Adrenal gland (tissue), 9 donors: ENCODE measurements at regions not wholly inside any gene's neighbourhood (a gene's known extent, or its start where the extent isn't known, plus 50 kb on each side); places are given as distances from the start of the nearest gene placed in this dataset.

Experiments used
- DNase-seq, 7 donors: peaks; one replicate each; pipeline ENCODE4 v3.0.0-alpha.2; 2019 to 2020
- H3K27ac ChIP-seq, 5 donors: fragments of 200-600 bp; sonication (generic) in 4 of 5; 1 replicate in 3 of 5; 2 replicates in 2 of 5; pipeline versions ENCODE4 v1.5.1 to v1.8.0; 2016 to 2020; ENCODE audit warnings: mild to moderate bottlenecking in 1 of 5
- H3K27me3 ChIP-seq: fragments of 200-600 bp; 2 replicates; pipeline ENCODE4 v1.8.0; 2021
- H3K36me3 ChIP-seq, 2 donors: fragments of 200-600 bp; replicated peaks in 1 of 2; 1 replicate in 1 of 2; 2 replicates in 1 of 2; pipeline versions ENCODE4 v1.5.1 to v1.8.0; 2018 to 2022
- H3K4me1 ChIP-seq, 2 donors: fragments of 200-600 bp; replicated peaks in 1 of 2; 1 replicate in 1 of 2; 2 replicates in 1 of 2; pipeline versions ENCODE4 v1.5.1 to v1.8.0; 2018 to 2021
- H3K4me3 ChIP-seq, 4 donors: fragments of 200-600 bp; sonication (generic) in 3 of 4; one replicate each; pipeline ENCODE4 v1.5.1; 2016 to 2018
- H3K9me3 ChIP-seq, 3 donors: fragments of 200-600 bp; sonication (generic) in 1 of 3; replicated peaks in 1 of 3; 1 replicate in 2 of 3; 2 replicates in 1 of 3; pipeline versions ENCODE4 v1.5.1 to v1.8.0; 2016 to 2021
- POLR2A ChIP-seq, 2 donors: fragments of 450-650 bp; IDR thresholded peaks; one replicate each; pipeline ENCODE4 v1.6.1; 2017; ENCODE audit warnings: antibody characterized with exemption in 2 of 2, mild to moderate bottlenecking in 2 of 2, moderate library complexity in 1 of 2
- WGBS, 4 donors: extraction: QIAGEN DNeasy Blood & Tissue Kit in 2 of 4; methylation state at CpG; one replicate each; pipeline versions ENCODE4 v1.1.5 to v1.1.7; 2013 to 2017; 5-methylcytosine and 5-hydroxymethylcytosine counted together
- intact Hi-C, 2 donors: fragments of 100-400 bp; cut with DNase I; formaldehyde crosslinking; loops; one replicate each; pipeline versions ENCODE4 v1.14.1 to v1.15.0; 2022 to 2023
- TF ChIP-seq, protein P1 (sequence below), 6 experiments: fragments of 450-650 bp in 4 of 6; fragments of 200-600 bp in 2 of 6; sonication (generic) in 1 of 6; IDR thresholded peaks; 1 replicate in 5 of 6; 2 replicates in 1 of 6; pipeline versions ENCODE4 v1.5.1 to v1.8.0; 2016 to 2021; ENCODE audit warnings: antibody characterized with exemption in 6 of 6, mild to moderate bottlenecking in 2 of 6, moderate library complexity in 1 of 6
- donor health status: healthy with polysubstance abuse.
- donor health status: Bipolar disorder and iron deficiency.
- donor health status: DM: yes; HTN: yes; CAD: no.
- donor health status: DM: no; HTN: no; CAD: no.
- donor health status: DM: no; HTN: no; CAD: no.

DNA sequence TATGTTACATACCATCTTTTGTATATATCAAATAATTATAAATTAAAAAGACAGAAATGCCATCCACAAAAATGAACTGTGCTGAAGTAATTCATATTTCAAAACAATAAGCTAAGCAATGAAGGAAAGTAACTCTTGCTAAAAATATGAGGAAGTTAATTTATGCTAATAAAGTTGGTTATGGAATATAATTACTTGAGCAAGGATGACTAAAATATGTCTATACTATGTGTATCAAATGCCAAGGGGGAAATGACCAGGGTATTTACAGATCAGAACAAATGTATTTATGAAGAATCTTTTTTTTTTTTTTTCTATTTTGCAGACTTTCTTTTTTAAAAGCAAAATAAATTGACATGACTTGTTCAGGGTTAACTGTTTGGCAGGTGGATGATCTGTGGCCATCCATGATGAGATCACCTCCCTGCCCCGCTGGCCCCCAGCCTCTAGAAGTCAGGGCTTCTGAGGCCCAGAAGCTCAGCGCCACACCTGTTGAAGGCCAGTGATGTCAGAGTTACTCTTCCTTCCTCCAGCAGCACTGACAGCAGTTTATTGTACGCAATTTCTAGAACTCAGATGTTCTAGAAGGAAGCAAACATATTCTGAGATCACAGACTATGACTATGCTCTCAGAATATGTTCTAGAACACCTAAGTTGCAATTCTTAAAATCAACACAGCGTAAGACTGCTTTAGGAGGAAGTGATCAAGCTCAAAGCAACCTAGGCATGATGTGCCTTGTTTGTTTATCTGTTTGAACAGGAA lies 196.1 kb upstream of the KLF14 start:
- Histone ChIP-seq H3K4me3 (no peak overlapping the region), H3K36me3 (no peaks in the 10 kb centered on the region), H3K4me1 (peaks cover 11 to 47% of the 10 kb centered on the region in 2 donors), H3K27me3 (no peaks in the 10 kb centered on the region), H3K9me3 (no peaks in the 10 kb centered on the region), H3K27ac (peak overlapping the region in 4 of 5 donors; percentile 14 to 61 (median 30))
- intact Hi-C loops = no loop called here
- peak in 6 of 7 donors; percentile 54 to 76 (median 72) for DNase-seq
- TF ChIP-seq POLR2A (IDR thresholded peaks at IDR 0.05) = no peak
- TF ChIP-seq, protein P1, sequence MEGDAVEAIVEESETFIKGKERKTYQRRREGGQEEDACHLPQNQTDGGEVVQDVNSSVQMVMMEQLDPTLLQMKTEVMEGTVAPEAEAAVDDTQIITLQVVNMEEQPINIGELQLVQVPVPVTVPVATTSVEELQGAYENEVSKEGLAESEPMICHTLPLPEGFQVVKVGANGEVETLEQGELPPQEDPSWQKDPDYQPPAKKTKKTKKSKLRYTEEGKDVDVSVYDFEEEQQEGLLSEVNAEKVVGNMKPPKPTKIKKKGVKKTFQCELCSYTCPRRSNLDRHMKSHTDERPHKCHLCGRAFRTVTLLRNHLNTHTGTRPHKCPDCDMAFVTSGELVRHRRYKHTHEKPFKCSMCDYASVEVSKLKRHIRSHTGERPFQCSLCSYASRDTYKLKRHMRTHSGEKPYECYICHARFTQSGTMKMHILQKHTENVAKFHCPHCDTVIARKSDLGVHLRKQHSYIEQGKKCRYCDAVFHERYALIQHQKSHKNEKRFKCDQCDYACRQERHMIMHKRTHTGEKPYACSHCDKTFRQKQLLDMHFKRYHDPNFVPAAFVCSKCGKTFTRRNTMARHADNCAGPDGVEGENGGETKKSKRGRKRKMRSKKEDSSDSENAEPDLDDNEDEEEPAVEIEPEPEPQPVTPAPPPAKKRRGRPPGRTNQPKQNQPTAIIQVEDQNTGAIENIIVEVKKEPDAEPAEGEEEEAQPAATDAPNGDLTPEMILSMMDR (IDR thresholded peaks at IDR 0.05) = no peak
- WGBS, 4 donors = 33 to 46% (median 41%) methylated on average over 4 of the region's 4 CpGs

DNA sequence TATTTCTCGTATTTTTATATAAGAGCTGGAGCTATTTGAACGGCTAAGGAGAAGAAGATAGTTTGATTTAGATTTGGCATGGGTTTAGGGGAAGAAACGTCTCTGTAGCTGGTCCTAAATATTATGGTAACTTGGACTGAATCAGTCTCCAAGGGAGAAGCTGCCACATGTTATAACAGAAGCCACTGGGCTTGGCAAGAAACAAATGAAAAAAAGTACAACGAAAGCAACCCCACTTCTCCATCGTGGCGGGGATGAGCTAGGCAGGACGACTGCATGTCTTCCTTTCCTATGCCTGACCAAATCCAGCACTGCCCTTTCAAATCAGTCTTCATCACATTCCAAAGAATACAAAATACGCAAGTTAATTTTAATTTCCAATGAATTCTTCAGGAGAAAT lies 196.7 kb upstream of the KLF14 start:
- no peaks in the 10 kb centered on the region for H3K27me3 ChIP-seq
- no peak for DNase-seq
- no peaks in the 10 kb centered on the region for H3K36me3 ChIP-seq
- H3K4me3 ChIP-seq = no peak overlapping the region
- H3K4me1 ChIP-seq = peaks cover 11 to 47% of the 10 kb centered on the region in 2 donors
- TF ChIP-seq POLR2A (IDR thresholded peaks at IDR 0.05) = no peak
- intact Hi-C loops = no loop called here
- peak overlapping the region in 4 of 5 donors; percentile 14 to 61 (median 30) for H3K27ac ChIP-seq
- H3K9me3 ChIP-seq = no peaks in the 10 kb centered on the region
- 72 to 74% (median 72%) methylated on average over 8 of the region's 8 CpGs for WGBS, 4 donors

DNA sequence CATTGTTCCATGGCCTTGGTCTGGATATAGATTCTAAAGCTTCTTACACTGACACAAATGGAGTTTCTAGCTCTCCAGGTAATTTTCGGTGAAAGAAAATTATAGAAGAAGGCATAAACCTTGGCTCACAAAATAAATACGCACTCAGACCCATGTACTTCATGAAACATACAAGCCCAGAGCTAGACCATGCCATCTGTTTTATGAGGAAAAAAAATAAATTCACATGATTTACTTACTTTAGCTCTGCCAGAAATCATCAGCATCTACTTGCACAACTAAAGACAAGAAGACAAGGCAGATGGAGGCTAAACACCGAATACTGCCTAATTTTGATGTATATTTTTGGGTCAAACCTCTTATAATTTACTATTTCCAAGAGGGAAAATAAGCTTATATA lies 197.4 kb upstream of the KLF14 start:
- TF ChIP-seq POLR2A (IDR thresholded peaks at IDR 0.05) = no peak
- TF ChIP-seq, protein P1 (IDR thresholded peaks at IDR 0.05) = no peak
- Histone ChIP-seq H3K27ac (peak overlapping the region in 1 of 5 donors; percentile 61), H3K4me3 (no peak overlapping the region), H3K27me3 (no peaks in the 10 kb centered on the region), H3K36me3 (no peaks in the 10 kb centered on the region), H3K4me1 (peaks cover 11 to 48% of the 10 kb centered on the region in 2 donors), H3K9me3 (no peaks in the 10 kb centered on the region)
- intact Hi-C loops = no loop called here
- WGBS, 4 donors = 91 to 95% (median 94%) methylated on average over 3 of the region's 3 CpGs
- DNase-seq = no peak

DNA sequence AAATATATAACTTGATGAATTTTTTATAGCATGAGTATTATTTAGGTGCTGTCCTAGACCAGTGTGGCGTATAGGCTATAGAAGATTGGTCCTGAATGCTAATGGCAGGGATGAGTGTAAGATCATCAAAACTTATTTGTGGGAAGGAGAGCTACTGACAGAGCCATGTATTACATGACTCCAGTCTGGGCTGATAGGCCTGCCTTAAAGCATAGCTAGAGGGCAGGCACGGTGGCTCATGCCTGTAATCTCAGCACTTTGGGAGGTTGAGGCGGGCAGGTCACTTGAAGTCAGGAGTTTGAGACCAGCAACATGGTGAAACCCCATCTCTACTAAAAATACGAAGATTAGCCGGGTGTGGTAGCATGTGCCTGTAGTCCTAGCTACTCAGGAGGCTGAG lies 198.1 kb upstream of the KLF14 start:
- H3K27me3 ChIP-seq = no peaks in the 10 kb centered on the region
- H3K4me1 ChIP-seq = peaks cover 11 to 46% of the 10 kb centered on the region in 2 donors
- no peak for TF ChIP-seq POLR2A (IDR thresholded peaks at IDR 0.05)
- TF ChIP-seq, protein P1 (IDR thresholded peaks at IDR 0.05) = no peak
- no peaks in the 10 kb centered on the region for H3K36me3 ChIP-seq
- H3K4me3 ChIP-seq = no peak overlapping the region
- H3K27ac ChIP-seq = no peak overlapping the region
- DNase-seq = no peak
- H3K9me3 ChIP-seq = no peaks in the 10 kb centered on the region
- WGBS, 4 donors = 90 to 99% (median 98%) methylated on average over 5 of the region's 5 CpGs
- intact Hi-C loops = no loop called here
